SK-N-MC (cell line): ENCODE measurements at regions not wholly inside any gene's neighbourhood (a gene's known extent, or its start where the extent isn't known, plus 50 kb on each side); places are given as distances from the start of the nearest gene placed in this dataset.

Experiments used
- EZH2 ChIP-seq: fragments of 200-600 bp; sonication (generic); IDR thresholded peaks from one replicate; pipeline ENCODE4 v1.6.1; 2017; ENCODE audit warnings: antibody characterized with exemption
- FOXP2 ChIP-seq: optimal IDR thresholded peaks from 2 replicates; pipeline ENCODE3; 2011; ENCODE audit warnings: mild to moderate bottlenecking, moderate library complexity; ENCODE audit not compliant: insufficient read depth; ENCODE audit errors: extremely low read length, control extremely low read depth
- POLR2AphosphoS5 ChIP-seq: IDR thresholded peaks from 2 replicates; pipeline ENCODE4 v1.6.1; 2012; ENCODE audit warnings: mild to moderate bottlenecking, low read depth, low read length, borderline replicate concordance

- TF ChIP-seq EZH2 (no peak), POLR2AphosphoS5 (no peak), FOXP2 (no peak)
These were observed 112.5 kb upstream of the UQCRFS1 start for GRCh38 chr19:29325241-29325975.
